ENCODE measurements at regions not wholly inside any gene's neighbourhood (a gene's known extent, or its start where the extent isn't known, plus 50 kb on each side); places are given as distances from the start of the nearest gene placed in this dataset.

DNA sequence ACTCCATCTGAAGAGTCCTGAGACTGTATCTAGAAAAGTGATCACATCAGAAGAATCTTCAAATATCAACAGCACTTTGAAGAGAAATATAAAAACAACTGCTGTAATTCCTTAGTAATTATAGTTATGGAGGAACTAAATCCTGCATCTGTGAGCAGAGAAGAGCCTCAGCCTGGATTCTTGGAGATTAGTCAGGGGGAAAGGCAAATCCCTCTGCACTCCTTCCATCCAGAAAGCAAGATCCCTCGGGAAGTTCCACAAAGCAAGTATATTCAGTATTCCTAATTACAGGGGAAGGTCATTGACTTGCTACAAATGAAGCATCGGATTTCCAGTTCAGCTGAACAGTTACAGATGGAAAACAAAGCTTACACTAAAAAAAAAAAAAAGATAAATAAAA lies 256.6 kb upstream of the IPO5 start:
- no peak overlapping the region for H3K4me3 Mint-ChIP-seq
- no peaks in the 10 kb centered on the region for H3K36me3 Mint-ChIP-seq
- peaks cover 4% of the 10 kb centered on the region for H3K9me3 Mint-ChIP-seq
- H3K4me1 Mint-ChIP-seq (ENCODE audit: unreplicated experiment) = no peaks in the 10 kb centered on the region
- H3K27me3 Mint-ChIP-seq = peaks cover 3% of the 10 kb centered on the region
- no peak for DNase-seq (ENCODE audit: extremely low spot score, unreplicated experiment)
- no peak overlapping the region for H3K27ac Mint-ChIP-seq
- TF ChIP-seq, protein P1, sequence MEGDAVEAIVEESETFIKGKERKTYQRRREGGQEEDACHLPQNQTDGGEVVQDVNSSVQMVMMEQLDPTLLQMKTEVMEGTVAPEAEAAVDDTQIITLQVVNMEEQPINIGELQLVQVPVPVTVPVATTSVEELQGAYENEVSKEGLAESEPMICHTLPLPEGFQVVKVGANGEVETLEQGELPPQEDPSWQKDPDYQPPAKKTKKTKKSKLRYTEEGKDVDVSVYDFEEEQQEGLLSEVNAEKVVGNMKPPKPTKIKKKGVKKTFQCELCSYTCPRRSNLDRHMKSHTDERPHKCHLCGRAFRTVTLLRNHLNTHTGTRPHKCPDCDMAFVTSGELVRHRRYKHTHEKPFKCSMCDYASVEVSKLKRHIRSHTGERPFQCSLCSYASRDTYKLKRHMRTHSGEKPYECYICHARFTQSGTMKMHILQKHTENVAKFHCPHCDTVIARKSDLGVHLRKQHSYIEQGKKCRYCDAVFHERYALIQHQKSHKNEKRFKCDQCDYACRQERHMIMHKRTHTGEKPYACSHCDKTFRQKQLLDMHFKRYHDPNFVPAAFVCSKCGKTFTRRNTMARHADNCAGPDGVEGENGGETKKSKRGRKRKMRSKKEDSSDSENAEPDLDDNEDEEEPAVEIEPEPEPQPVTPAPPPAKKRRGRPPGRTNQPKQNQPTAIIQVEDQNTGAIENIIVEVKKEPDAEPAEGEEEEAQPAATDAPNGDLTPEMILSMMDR (conservative IDR thresholded peaks at IDR 0.05) = no peak

DNA sequence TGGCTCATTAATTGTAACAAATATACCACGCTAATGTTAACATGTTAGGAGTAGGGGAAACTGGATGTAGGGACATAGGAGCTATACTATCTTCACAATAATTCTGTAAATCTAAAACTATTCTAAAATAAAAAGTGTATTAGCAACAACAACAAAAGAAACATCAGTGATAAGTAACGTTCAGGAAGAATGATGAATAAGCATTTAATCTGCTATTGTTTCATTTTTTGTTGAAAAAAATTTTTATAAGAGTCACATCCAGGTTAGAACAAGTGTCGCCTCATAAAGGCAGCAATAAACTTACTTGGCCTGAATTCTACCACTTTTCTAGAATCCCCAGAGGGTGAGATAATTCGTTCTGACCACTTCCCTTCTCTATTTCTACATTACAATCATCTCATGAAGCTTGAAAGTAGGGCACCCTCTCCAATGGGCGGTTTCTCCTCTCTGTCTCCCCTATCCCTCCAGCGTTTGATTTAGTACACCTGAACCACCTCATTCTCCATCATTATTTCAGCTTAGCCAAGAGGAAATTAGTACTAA lies 253.1 kb upstream of the IPO5 start:
- H3K27me3 Mint-ChIP-seq = peaks cover 3% of the 10 kb centered on the region
- H3K4me1 Mint-ChIP-seq (ENCODE audit: unreplicated experiment) = no peaks in the 10 kb centered on the region
- no peak overlapping the region for H3K4me3 Mint-ChIP-seq
- H3K27ac Mint-ChIP-seq = no peak overlapping the region
- TF ChIP-seq, protein P1 (conservative IDR thresholded peaks at IDR 0.05) = no peak
- no peak for DNase-seq (ENCODE audit: extremely low spot score, unreplicated experiment)
- no peaks in the 10 kb centered on the region for H3K36me3 Mint-ChIP-seq
- H3K9me3 Mint-ChIP-seq = peaks cover 3% of the 10 kb centered on the region

DNA sequence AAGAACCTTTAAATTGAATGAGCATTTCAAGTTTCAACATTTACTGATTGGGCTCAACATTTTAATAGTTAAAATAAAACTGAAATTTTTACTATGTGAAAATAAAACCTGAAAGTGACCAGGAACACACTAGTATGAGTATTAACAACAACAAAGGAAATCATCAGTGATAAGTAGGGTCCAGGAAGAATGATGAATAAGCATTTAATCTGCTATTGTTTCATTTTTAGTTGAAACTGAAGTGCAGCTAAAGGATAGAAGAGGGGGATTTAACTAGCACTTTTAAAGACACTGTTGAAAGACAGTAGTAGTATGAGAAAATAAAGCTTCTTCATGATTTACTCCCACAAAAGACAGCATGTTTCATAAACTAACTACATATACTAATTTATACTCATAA lies 250.9 kb upstream of the IPO5 start:
- Mint-ChIP-seq H3K36me3 (no peaks in the 10 kb centered on the region), H3K4me3 (no peak overlapping the region), H3K27ac (no peak overlapping the region), H3K4me1 (ENCODE audit: unreplicated experiment) (no peaks in the 10 kb centered on the region), H3K9me3 (no peaks in the 10 kb centered on the region), H3K27me3 (peaks cover 3% of the 10 kb centered on the region)
- no peak for DNase-seq (ENCODE audit: extremely low spot score, unreplicated experiment)
- TF ChIP-seq, protein P1 (conservative IDR thresholded peaks at IDR 0.05) = no peak

DNA sequence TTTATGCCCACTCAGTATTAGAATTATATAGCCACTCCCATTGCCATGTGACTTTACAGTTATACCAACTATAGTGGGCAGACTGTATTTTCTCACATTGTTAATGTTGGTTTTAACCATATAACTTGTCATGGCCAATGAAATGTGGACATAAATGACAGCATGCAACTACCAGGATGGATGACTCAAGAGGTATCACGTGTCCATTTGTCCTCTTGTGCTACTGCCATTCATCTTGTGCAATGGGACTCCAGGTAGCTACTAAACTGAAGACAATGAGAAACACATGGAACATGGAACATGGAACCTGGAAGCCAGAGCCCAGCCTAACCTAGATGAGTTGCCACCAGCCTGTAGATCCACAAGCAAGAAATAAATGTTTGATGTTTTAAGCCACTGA lies 242.7 kb upstream of the IPO5 start:
- H3K36me3 Mint-ChIP-seq = no peaks in the 10 kb centered on the region

DNA sequence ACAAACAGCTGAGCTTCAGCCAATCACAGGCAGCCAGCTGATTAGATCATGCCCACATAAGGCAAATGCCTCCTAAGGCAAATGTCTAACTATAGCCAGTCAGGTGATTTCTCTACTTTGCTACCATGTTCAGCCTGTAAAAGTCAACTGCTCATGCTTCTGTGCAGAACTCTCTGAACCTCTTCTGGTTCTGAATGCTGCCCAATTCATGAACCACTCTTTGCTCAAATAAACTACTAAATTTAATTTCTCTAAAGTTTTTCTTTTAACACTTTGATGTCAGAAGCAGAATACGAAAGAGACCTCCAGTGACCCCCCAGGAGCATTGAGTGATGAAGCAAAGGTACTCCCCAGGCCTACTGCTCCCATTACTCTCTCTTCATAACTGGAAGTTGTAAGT lies 240.7 kb upstream of the IPO5 start:
- H3K27me3 Mint-ChIP-seq = no peaks in the 10 kb centered on the region
- H3K4me1 Mint-ChIP-seq (ENCODE audit: unreplicated experiment) = no peaks in the 10 kb centered on the region
- DNase-seq (ENCODE audit: extremely low spot score, unreplicated experiment) = no peak
- peaks cover 6% of the 10 kb centered on the region for H3K9me3 Mint-ChIP-seq
- TF ChIP-seq, protein P1 (conservative IDR thresholded peaks at IDR 0.05) = no peak
- no peak overlapping the region for H3K4me3 Mint-ChIP-seq
- no peaks in the 10 kb centered on the region for H3K36me3 Mint-ChIP-seq
- H3K27ac Mint-ChIP-seq = no peak overlapping the region

More for the DNA sequence above, 242.7 kb upstream of the IPO5 start:
- no peak overlapping the region for H3K27ac Mint-ChIP-seq
- H3K9me3 Mint-ChIP-seq = peaks cover 6% of the 10 kb centered on the region
- DNase-seq (ENCODE audit: extremely low spot score, unreplicated experiment) = no peak
- no peak overlapping the region for H3K4me3 Mint-ChIP-seq
- no peaks in the 10 kb centered on the region for H3K27me3 Mint-ChIP-seq
- H3K4me1 Mint-ChIP-seq (ENCODE audit: unreplicated experiment) = no peaks in the 10 kb centered on the region
- TF ChIP-seq, protein P1 (conservative IDR thresholded peaks at IDR 0.05) = no peak

DNA sequence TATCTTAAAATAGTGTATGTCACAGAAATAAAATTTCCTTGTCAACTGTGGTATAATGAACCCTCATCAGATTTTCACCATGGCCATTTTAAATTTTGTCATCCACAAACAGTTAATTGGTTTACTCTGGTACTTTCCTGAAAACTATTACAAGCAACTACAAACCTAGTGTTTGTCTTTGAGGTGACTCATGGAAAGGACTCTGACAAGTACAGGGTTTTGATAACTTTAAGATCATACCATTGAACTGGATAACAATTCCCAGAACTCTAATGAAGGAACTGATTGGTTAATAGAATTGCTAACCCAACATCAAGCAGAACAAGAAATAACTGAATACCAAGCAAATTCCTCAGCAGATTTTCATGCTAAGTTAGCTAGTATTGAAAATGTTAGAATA lies 237.7 kb upstream of the IPO5 start:
- H3K4me1 Mint-ChIP-seq (ENCODE audit: unreplicated experiment) = no peaks in the 10 kb centered on the region
- no peaks in the 10 kb centered on the region for H3K27me3 Mint-ChIP-seq
- H3K27ac Mint-ChIP-seq = no peak overlapping the region
- no peak for DNase-seq (ENCODE audit: extremely low spot score, unreplicated experiment)
- TF ChIP-seq, protein P1 (conservative IDR thresholded peaks at IDR 0.05) = no peak
- peaks cover 6% of the 10 kb centered on the region for H3K9me3 Mint-ChIP-seq
- H3K4me3 Mint-ChIP-seq = no peak overlapping the region
- no peaks in the 10 kb centered on the region for H3K36me3 Mint-ChIP-seq

All from type B pancreatic cell (in vitro differentiated cells).